Astrocyte (in vitro differentiated cells and primary cell): ENCODE measurements at regions not wholly inside any gene's neighbourhood (a gene's known extent, or its start where the extent isn't known, plus 50 kb on each side); places are given as distances from the start of the nearest gene placed in this dataset.

Experiments
- EZH2 ChIP-seq: IDR thresholded peaks from 2 replicates; pipeline ENCODE4 v1.6.1; 2012; ENCODE audit warnings: mild to moderate bottlenecking, low read length, inconsistent platforms; ENCODE audit not compliant: insufficient read depth
- TF ChIP-seq, protein P1 (sequence below): IDR thresholded peaks from 2 replicates; pipeline ENCODE4 v1.5.1; 2011; ENCODE audit warnings: low read depth, mild to moderate bottlenecking, inconsistent platforms, low read length, moderate library complexity; ENCODE audit not compliant: insufficient read depth

GRCh38 chr20:39528436-39528835 is 566.3 kb downstream of the DHX35 start:
- TF ChIP-seq EZH2, result no peak
- TF ChIP-seq, protein P1, sequence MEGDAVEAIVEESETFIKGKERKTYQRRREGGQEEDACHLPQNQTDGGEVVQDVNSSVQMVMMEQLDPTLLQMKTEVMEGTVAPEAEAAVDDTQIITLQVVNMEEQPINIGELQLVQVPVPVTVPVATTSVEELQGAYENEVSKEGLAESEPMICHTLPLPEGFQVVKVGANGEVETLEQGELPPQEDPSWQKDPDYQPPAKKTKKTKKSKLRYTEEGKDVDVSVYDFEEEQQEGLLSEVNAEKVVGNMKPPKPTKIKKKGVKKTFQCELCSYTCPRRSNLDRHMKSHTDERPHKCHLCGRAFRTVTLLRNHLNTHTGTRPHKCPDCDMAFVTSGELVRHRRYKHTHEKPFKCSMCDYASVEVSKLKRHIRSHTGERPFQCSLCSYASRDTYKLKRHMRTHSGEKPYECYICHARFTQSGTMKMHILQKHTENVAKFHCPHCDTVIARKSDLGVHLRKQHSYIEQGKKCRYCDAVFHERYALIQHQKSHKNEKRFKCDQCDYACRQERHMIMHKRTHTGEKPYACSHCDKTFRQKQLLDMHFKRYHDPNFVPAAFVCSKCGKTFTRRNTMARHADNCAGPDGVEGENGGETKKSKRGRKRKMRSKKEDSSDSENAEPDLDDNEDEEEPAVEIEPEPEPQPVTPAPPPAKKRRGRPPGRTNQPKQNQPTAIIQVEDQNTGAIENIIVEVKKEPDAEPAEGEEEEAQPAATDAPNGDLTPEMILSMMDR, result no peak
